ENCODE measurements at regions not wholly inside any gene's neighbourhood (a gene's known extent, or its start where the extent isn't known, plus 50 kb on each side); places are given as distances from the start of the nearest gene placed in this dataset.

- Mint-ChIP-seq H3K36me3 (ENCODE audit: insufficient read depth in 1 of 3, low read depth in 3 of 3) (peaks cover 0 to 5% (median 1%) of the 10 kb centered on the region in 3 experiments; a peak in 1 of 7 replicates), H3K9me3 (no peaks in the 10 kb centered on the region), H3K27ac (no peak overlapping the region), H3K27me3 (ENCODE audit: low read depth) (no peaks in the 10 kb centered on the region; the same call in none of the 2 replicates), H3K4me3 (no peak overlapping the region), H3K4me1 (peaks cover 10 to 13% of the 10 kb centered on the region in 2 experiments)
- no peak overlapping the region for H3K4me2 ChIP-seq (ENCODE audit: insufficient read depth, insufficient read length, low read length)
- no peak overlapping the region for H3K56ac ChIP-seq (ENCODE audit: insufficient read length, low read depth, low read length)
- TF ChIP-seq, protein P1, sequence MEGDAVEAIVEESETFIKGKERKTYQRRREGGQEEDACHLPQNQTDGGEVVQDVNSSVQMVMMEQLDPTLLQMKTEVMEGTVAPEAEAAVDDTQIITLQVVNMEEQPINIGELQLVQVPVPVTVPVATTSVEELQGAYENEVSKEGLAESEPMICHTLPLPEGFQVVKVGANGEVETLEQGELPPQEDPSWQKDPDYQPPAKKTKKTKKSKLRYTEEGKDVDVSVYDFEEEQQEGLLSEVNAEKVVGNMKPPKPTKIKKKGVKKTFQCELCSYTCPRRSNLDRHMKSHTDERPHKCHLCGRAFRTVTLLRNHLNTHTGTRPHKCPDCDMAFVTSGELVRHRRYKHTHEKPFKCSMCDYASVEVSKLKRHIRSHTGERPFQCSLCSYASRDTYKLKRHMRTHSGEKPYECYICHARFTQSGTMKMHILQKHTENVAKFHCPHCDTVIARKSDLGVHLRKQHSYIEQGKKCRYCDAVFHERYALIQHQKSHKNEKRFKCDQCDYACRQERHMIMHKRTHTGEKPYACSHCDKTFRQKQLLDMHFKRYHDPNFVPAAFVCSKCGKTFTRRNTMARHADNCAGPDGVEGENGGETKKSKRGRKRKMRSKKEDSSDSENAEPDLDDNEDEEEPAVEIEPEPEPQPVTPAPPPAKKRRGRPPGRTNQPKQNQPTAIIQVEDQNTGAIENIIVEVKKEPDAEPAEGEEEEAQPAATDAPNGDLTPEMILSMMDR (conservative IDR thresholded peaks at IDR 0.05): no peak
- no peak for DNase-seq
- no peak overlapping the region for H2BK5ac ChIP-seq (ENCODE audit: insufficient read length, low read length)
- no peaks in the 10 kb centered on the region for H3K27me3 ChIP-seq (ENCODE audit: insufficient read depth, low read length)
- H3K4me1 ChIP-seq (ENCODE audit: insufficient read depth, low read length): no peaks in the 10 kb centered on the region; the same call in 1 of the 2 replicates
- no peak overlapping the region for H3K9ac ChIP-seq (ENCODE audit: extremely low read depth, insufficient read length, low read length)
- no CpG with 5 or more reads among the region's 40 CpGs for WGBS (ENCODE audit: extremely low coverage, insufficient read length, low lambda C conversion rate)
- H3K4ac ChIP-seq (ENCODE audit: low read depth, low read length): no peak overlapping the region
- H3K79me1 ChIP-seq (ENCODE audit: insufficient read depth, low read depth, low read length, poor library complexity, severe bottlenecking): no peaks in the 10 kb centered on the region
- H3T11ph ChIP-seq (ENCODE audit: low read length): no peak overlapping the region
- H4K20me1 ChIP-seq (ENCODE audit: control insufficient read depth, insufficient read depth, insufficient read length): no peaks in the 10 kb centered on the region
- H4K8ac ChIP-seq (replicated peaks; ENCODE audit: insufficient read length, low read depth, low read length): no peak overlapping the region
- H2AK5ac ChIP-seq (ENCODE audit: insufficient read length, low read length): no peak overlapping the region
- H2BK15ac ChIP-seq (ENCODE audit: low read depth, low read length): no peak overlapping the region
- no peak overlapping the region for H2BK20ac ChIP-seq (ENCODE audit: low read depth, low read length, poor library complexity, severe bottlenecking)
- H3K9me3 ChIP-seq (ENCODE audit: control insufficient read depth, low read depth, low read length): no peaks in the 10 kb centered on the region
- no peak overlapping the region for H3K23ac ChIP-seq (ENCODE audit: insufficient read length, low read depth, low read length)
- H3K23me2 ChIP-seq (ENCODE audit: insufficient read length, low read depth, low read length, poor library complexity, severe bottlenecking): no peaks in the 10 kb centered on the region
- no peak overlapping the region for H2BK12ac ChIP-seq (ENCODE audit: insufficient read length, low read depth, low read length)
- no peak overlapping the region for H2BK120ac ChIP-seq (ENCODE audit: low read depth, low read length, poor library complexity, severe bottlenecking)
- no peaks in the 10 kb centered on the region for H3K79me2 ChIP-seq (ENCODE audit: insufficient read depth, low read length)
- no peak overlapping the region for H4K5ac ChIP-seq (ENCODE audit: insufficient read length, low read depth, low read length)
- H3K14ac ChIP-seq (ENCODE audit: insufficient read depth, low read length): no peak overlapping the region
- no peak overlapping the region for H3K18ac ChIP-seq (ENCODE audit: insufficient read length, low read depth, low read length)
- H3K27ac ChIP-seq (ENCODE audit: insufficient read length, low read depth, low read length): no peak overlapping the region
- H4K91ac ChIP-seq (ENCODE audit: insufficient read length, low read depth, low read length): no peak overlapping the region
- H2AFZ ChIP-seq (ENCODE audit: low read length): no peak overlapping the region
Measured at GRCh38 chr17:68135141-68135887, 99.8 kb downstream of the KPNA2 start.

Measured in H9 (cell line).